CD4-positive, alpha-beta T cell treated with Interleukin-4 for 1 hour (primary cell): ENCODE measurements at regions not wholly inside any gene's neighbourhood (a gene's known extent, or its start where the extent isn't known, plus 50 kb on each side); places are given as distances from the start of the nearest gene placed in this dataset.

Source experiments
- DNase-seq, 2 donors: peaks; one replicate each; pipeline ENCODE4 v3.0.0-alpha.2; 2020 to 2022

DNA sequence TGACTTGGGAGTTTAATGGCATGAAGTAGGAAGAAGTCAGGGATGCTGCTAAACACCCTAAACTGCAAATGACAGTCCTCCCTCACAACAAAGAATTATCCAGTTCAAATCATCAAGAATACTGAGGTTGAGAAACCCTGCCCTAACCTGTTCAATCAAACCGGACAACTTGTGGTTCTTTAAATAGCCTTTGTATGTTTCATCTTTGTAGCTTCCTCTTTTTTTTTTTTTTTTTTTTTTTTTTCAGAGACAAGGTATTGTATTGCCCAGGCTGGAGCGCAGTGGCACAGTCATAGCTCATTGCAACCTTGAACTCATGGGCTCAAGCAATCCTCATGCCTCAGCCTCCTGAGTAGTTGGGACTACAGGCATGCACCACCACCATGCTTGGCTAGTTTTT is 52.5 kb upstream of the TTC29 start:
- DNase-seq = no peak

DNA sequence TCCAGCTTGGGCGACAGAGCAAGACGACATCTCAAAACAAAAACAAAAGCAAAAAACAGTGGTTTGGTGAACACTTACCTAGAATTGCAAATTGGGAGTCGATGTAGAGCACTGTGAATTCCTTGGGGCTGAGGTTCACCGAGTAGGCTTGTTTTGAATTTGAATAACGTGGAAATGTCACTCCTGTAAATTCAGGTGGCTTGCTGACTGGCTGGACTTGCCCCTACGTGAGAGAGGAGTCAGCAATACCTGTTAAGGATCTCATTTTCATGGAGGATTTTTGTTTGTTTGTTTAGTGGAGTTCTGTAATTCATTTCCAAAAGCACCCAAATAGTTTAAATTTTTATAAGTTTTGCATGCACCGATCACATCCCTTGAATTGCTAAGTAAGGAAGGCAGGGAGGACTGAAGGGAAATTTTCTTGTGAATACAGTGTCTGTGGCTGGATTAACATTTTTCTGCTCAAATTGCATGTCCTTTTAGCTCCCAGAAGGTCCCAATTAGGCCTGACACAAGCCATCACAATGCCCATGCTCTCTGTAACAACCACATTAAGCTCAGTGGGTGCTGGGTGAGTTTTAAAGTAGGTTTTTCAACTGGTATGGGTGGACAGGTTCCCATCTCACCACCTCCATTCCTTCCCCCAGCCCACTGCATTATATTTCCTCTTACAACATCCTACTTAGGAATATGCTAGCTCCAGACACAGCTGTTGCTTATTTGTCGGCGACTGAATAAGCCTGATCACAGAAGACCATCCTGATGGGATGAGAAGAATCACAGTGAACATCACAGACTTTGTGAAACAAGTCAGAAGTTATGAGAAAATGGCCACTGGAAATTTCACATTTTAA is 58.5 kb upstream of the TTC29 start:
- DNase-seq = no peak

DNA sequence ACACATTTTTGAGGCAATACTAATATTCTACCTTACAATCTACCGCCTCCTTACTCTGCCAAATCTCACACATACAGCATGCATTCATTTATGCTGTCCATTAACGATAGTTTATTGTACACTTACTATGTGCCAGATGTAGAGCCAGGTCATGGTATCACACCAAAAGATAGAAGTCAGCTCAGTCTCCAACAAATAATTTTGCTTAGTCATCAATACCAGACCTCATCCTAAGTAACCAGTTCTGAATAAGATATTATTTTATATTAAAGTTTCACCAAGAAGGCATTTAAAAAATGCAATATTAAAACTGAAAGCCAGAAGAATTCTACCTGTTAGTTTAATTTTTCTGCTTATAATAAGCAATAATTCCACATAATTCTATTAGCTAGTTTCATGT is 60.6 kb upstream of the TTC29 start:
- no peak for DNase-seq

DNA sequence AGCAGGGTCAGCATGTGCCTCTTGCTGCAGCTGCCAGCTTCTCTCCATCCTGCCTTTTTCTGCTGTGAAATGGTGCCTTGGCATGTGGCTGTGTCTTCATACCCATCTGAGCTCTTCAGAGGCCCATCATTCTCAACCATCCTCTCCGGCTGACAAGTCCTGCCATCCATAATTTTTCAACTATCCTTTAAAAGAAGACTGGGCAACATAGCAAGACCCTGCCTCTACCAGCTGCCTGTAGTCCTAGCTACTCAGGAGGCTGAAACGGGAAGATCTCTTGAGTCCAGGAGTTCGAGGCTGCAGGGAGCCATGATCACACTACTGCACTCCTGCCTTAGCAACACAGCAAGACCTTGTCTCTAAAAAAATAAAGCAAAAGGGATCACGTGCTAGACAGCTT is 64.2 kb upstream of the TTC29 start:
- DNase-seq = no peak

DNA sequence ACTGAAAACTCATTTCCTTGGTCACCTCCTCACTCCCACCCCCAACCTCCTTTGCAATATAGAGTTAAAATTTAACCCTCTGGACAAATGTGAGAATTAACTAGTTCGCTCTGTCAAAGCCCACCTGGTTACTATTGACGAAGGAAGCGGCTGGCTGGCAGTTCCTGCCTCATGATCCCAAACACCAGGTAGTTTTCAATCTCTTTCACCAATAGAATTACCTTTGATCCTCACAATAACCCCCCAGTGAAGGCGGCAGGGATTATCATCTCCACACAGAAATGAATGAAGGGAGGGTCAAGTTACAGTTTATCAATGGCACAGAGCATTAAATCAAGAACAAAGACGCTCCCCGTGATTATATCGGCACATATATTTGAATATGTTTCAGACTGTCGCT is 65.7 kb upstream of the TTC29 start:
- no peak for DNase-seq

DNA sequence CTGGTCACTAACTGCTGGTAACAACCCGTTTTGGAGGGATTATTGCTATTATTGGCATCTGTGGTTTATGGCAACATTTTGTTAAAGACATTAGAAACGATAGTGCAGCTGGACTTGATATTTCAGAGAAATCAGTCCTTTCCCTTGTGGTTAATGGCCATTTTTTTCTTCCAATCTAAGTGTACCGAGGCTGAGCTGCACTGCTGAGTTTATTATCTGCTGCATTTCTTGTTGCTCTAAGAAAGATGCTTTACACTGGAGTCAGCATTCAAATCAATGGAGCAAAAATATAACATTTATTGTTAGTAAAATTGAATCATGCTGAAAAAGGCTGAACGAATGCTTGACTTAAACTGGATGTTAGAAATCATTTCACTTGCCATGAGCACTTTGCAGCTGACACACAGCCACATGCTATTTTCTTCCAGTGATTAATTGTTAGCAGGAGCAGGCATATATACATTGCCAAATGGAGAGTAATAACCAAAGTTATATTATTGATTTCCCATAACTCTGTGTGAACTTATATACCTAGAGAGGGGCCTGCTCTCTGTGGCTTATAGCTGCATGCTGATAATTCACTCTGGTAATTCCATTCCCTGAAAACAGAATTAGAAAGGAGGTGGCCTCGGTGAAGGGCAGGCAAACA is 66.5 kb upstream of the TTC29 start:
- DNase-seq = no peak

DNA sequence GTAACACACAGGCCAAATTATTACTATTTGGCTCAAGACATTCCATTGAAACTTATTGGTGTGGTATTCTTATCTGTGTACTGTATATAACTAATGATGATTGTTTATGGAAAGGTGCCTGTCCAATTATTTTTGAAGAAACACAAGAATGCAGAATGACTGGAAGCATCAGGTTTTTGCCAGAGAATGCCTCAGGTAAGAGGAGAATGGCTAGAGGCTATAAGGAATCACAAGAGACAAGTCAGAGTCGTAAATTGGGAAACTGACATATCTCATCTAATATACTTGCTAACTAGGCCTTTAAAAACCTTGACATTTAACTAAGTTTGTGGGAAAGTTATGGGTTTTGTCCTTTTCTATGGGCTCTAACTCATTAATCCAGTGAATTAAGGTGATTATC is 69.3 kb upstream of the TTC29 start:
- no peak for DNase-seq

DNA sequence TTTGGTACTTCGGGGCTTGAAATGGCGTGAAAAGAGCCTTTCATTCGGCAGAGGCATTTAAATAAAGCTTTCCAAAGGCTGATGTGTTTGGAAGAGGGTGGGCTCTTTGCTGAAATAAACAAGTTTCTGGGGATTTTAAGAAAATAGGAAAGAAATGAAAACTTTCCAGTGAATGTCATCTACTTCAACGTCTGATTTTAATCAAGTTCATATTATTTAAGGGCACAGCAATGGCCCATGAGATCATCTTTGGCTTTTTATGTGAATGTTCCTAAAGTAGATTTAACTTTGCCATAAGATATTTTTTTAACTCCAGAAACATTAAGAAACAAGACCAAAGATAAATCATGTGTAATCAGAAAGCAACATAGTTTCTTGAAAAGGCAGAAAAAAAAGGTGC is 69.8 kb upstream of the TTC29 start:
- DNase-seq = no peak

DNA sequence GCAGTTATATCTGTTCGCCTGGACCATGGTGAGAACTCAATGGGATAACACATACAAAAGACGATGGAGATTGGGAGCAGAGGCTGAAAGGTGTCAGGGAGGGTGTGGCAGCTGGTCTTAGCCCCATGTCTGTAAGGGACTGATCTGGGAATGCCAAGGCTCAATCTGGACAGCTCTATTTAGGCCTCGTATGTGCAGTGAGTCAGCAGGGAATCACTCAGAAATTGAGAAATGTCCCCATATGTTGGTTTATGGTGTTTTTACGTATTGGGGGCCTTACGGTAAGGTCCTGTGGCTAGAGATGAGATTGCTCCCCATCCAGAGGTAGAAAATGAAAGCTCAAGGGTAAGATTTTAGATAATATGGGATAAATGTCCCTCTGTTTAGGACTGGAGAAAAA is 71.4 kb upstream of the TTC29 start:
- no peak for DNase-seq

DNA sequence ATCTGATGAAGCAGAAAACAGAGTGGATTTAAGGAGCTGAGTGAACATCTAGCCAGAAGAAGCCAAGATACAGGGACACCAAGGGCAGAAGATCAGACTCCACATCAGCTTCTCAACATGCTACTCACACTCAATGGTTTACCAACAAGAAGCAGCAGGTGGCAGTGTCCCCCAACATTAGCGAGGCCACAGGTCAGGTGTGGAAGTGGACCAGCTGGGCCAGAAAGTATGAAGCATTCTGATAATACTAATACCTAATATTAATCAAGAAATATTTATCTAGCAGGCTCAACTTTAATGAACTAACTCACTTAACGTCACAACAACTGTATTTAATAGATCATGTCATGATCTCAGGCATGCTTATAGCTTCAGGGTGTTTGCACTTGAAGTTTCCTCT is 73.4 kb upstream of the TTC29 start:
- DNase-seq = peak; percentile 45 to 46

DNA sequence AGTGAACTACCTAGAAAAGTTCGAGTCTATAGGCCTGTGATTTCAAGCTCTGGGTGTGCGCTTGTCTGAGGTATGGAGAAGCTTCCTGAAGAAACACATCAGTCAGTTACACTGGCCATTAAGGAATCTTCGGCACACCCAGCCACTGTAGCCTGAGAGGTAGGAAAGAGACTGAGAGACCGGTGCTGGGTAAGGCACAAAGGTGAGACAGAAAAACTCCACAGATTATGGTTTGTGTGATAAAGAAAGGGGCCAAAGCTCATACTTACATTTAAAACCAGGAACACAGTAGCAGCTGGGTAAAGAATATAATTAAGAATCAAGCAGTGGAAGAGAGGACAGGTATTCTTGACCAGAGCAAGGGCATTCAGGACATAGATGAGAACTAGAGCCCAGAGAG is 74.8 kb upstream of the TTC29 start:
- DNase-seq = no peak

DNA sequence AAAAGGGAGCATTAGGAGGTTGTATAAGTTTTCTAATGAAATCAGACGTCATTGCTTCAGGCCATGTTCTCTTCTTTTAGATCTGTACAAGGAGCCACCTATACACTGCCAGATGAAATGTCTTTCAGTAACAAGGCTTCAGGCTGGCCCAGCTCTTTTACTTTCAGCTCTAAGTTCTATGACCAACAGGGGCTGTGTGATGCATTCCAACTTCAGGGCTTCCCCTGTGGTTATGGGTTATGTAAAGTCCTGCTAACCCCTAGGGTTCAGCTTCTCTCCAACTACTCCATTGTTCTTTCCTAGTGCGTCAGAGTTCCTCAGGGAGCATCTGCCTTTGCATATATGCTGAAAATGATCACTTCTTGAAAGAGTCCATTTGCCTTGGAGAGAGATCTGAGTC is 79.4 kb upstream of the TTC29 start:
- no peak for DNase-seq

DNA sequence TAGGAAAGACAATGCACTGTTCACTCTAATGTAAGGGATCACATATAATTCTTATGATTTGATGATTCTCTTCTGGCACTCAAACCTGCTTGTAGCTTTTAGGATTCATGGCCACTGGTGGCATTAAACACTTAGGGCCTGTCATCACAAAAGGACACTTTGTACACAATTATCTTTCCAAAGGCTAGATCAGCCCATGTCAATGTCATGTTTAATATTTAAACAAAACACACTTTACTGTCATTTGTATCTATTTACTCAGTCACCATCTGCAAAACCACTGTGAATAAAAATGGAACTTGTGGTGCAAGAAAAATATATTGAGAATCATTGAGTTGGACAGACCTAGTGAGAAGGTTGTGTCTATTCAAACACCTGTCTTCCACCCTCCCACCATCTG is 83.6 kb upstream of the TTC29 start:
- no peak for DNase-seq

DNA sequence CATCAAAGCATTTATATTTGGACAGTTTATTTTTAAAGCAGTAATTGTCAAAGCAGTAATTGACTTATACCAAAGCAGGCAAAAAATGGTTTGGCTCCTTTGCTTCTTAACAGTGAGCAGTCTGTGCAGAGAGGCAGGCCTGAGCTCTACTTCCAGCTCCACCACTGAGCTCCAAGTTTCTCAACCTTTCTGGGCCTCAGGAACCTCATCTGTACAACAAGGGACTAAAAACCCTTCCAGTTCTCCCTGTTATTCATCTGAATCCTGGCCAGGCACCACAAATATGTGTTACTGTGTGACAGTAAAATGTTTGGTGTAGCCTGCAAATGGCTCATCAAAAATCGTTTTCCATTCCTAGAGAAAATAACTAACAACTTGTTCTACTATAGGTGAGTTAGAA is 88.7 kb upstream of the TTC29 start:
- no peak for DNase-seq

DNA sequence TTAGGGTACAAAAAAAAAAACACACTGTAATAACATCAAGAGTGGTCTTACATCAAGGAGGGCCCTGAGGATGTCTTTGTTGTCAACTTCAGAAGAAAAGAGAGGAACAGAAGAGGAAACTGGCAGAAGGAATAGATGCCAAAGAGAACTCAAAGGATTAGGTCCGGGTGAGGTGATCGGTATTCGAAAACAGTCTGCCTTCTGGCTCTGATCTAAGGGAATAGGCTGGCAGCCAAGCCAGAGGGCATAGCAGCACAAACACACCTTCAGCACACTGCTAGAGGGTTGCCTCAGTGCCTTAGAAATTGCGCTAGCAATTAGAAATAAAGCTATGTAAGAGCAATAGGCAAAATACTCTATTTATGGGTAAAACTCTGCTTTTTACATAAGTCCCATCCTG is 91.4 kb upstream of the TTC29 start:
- DNase-seq = no peak

DNA sequence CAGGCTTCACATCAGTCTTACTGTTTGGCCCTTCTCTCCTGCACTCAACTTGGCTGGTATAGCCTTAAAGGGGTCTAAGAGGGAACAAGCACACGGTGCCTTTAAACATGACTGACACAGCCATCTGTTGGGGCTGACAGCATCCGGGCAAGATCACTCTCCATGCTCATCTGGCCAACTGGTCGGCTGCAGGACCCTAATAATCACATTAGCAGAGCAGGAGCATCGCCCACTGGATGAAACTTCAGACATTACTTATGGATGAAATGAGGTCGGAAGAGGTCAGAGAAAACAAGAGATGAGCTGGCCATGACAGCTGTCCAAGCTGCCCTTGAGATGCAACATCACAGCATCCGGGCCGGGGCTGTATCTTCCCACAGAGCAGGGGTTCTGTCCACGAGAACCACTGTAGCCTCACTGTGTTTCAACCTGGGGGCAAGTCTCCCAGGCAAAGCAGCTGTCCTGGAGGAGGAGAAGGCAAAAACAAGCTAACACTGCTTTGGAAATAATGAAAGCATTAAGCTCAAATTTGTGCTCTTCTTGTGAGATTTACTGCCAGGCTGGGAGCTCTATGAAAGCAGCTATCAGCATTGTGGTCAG is 94.4 kb upstream of the TTC29 start:
- DNase-seq = no peak

DNA sequence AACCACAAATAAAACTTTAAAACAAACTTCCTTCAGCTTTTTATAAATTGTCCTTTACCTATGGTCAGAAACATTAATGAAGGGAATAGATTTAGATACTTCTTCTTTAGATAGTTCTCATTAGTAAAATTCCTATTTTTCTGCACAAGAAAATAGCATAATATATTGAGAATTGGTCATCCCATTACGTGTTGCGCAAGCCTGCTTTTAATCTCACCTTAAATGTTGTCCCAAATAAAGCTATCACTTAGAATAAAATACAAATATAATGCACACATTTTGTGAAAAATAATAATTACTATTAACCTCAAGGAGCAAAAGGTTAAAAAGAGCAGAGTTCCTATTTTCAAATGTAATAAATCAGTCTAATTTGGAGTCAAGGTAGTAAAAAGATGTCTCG is 95.2 kb upstream of the TTC29 start:
- DNase-seq = no peak

DNA sequence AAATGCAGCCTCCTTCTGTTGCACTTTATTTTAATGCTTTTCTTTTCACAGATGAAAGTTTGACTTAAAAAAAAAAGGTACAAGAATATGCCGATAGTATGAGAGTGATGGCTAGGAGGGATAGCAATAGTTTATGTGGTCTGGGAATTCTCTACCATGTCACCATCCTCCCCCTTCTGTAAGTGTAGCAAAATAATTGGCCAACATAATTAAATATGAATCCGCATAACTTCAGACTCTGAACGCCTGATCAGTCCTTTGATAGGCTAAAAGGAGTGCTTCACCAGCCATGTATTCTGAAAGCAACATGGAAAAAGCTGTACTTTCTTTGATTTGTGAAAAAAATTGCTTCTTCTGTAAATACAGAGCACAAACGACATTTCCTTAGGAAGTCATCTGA is 95.7 kb upstream of the TTC29 start:
- no peak for DNase-seq

DNA sequence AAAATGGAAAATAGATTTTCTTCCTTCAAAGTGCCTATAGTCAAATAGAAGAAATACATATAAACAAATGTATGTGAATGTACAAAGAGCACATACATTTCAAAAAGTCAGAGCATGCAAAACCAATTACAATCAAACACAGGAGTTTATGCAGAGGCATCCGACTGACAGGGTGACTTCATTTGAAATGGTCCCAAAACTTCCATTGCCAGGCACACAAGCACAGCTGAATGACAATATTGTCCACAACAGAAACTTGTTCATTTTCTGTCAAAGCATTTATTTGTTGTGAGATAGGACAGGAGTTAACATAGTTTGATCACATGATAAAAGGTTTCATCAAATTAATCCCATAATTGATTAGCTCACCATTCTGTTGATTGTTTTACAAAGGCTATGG is 96.4 kb upstream of the TTC29 start:
- DNase-seq = no peak

DNA sequence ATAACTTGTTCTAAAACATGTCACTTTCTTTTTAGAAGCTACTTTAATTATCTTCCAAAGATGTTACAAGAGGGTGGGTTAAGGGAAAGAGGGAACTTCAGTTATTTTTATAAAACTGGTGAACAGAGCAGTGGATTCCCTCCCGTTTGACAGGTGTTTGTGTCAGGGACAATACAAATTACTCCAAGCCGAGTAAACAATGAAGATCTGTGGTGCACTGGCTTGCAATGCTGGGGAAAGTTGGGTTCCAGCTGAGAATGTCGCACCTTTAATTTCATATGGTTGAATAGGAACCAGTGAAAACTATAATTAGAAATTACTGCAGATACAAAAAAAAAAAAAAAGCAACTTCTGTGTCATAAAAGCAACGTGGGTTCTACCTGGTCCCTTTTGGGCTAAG is 98.6 kb upstream of the TTC29 start:
- DNase-seq = no peak

DNA sequence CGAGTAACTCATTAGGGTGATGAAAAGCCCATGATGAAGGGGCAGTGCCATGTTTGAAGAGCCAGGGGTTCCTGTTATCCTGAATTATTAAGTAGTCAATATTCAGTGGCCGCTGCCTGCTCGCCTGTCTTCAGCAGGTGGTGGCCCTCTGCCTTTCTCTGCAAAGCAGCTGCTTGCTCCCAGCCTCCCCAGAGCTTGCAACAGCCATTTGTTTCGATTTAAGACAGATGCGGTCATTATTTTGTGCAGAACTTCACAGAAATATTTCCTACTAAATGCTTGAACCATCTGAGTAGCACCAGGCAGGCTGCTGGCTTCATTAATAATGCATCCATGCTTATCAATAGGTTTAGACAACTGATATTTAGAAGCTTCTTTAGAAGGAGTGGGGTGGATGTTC is 104.3 kb upstream of the TTC29 start:
- DNase-seq = no peak

DNA sequence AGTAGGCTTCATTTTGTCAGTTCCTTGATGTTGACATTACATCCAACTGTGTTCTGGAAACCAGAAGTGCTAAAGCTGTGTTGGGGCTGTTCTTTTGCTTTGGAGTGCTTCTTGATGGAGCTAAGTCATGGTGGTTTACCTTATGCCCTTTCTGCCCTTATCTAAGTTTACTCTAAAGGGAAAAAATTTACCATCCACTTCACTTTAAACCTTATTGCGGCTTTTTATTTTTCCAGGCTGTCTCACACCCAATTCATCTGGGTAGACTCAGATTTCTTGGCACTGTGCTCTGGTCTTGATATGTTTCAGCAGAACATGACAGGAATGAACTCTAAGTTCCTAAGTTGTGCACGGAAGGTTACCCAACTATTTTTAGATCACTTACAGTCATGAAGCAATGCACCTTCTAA is 104.7 kb upstream of the TTC29 start:
- DNase-seq = no peak

DNA sequence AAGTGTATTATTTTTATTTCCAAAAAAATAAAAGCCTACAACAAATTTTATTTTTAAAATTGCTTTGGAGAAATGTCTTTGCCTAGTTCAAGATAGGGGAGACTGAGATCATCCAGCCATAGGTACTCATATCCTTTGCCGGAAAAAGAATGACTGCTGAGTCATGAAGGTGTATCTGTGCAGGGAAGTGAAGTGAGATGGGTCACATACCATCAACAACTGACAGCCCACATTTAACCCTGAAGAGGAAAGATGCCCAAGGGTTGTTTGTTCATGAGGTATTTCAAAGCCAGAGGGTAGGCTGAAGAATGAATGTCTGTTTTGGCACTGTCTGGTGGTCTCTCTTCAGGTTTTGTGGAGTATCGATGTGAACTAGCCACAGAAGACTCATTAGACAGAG is 106.7 kb upstream of the TTC29 start:
- DNase-seq = no peak

DNA sequence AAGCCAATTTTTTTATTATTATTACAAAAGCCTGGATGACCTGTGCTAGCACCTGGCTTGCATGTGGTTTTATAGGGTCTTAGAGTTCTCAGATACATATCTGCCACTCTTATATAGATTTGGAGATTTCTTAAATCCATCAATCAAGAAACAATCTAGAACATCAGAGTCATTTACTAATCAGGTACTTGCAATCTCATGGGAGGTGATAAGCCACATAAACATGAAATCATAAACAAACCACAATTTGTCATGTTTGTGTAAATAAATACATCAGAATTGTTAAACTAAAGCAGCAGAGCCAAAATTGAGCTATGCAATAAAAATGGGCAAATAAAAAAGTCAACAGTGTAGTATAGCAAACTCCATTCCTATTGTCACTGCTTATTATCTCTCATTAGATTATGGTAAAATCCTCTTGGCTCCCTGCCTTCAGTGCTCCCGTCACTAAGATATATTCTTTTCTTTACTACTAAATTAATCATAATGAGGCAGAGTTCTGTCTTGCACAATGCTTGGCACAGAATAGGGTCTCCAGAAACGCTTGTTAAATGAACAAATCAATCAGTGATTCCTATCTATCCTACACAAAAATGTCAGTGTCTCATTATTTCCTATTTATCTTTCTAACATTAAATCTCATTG is 108.7 kb upstream of the TTC29 start:
- DNase-seq = no peak
